ENCODE measurements at regions not wholly inside any gene's neighbourhood (a gene's known extent, or its start where the extent isn't known, plus 50 kb on each side); places are given as distances from the start of the nearest gene placed in this dataset.
"Not testable (repeated sequence)": the region's sequence is repeated elsewhere in the genome, so short reads cannot be mapped to it uniquely, and the experiment has no call there.

DNA sequence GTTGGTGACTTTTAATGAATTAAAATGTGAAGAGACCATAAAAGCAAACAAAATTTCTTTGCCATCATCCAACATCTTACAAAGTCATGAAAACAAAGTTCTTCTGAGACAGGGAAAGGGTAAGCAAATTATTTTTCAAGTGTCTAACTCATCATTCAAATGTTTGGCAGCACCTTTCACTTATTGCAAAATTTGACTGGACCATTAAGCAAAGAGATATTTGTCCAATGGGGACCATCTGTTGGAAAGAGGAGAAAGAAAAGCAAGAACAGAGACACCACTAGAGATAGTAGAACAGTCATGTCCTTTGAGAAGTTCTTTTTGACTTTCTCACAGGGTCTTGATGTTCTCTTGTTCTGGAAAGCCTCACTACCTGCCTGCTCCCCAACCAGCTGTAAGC lies 330.1 kb downstream of the PAPSS1 start:
- no peak for DNase-seq

GRCh38 chr4:107388736-107389274 lies 331.2 kb downstream of the PAPSS1 start:
- no peak for DNase-seq

DNA sequence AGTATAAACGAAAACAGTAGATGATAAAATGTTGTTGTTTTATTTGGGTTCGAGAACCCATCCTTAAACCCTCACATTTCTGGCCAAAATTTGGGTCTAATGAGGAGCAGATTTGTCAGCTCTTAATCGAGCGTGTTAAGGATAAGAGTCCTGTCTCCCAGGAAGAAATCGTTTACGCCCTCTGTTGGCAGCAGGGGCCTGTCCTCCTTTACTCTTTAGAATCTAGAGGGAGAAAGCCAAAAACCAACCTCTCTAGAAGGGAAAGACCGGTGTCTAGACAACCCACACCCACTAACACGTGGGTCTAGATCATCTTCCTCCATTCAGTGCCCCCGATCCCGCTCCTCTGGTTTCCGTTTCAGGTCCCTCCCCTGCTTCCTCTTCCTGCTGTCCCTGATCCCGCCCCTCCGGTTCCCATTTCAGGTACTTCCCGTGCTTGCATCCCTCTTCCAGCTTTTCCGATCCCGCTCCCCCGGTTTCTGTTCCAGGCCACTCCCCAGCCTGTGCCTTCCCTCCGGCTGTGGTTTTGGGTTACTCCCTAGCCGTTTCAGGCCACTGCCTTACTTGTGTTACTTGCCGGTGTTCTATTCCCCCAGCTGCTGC lies 339.1 kb downstream of the PAPSS1 start:
- DNase-seq = no peak

- DNase-seq = no peak
Measured at GRCh38 chr4:107380190-107380589, 339.8 kb downstream of the PAPSS1 start.

DNA sequence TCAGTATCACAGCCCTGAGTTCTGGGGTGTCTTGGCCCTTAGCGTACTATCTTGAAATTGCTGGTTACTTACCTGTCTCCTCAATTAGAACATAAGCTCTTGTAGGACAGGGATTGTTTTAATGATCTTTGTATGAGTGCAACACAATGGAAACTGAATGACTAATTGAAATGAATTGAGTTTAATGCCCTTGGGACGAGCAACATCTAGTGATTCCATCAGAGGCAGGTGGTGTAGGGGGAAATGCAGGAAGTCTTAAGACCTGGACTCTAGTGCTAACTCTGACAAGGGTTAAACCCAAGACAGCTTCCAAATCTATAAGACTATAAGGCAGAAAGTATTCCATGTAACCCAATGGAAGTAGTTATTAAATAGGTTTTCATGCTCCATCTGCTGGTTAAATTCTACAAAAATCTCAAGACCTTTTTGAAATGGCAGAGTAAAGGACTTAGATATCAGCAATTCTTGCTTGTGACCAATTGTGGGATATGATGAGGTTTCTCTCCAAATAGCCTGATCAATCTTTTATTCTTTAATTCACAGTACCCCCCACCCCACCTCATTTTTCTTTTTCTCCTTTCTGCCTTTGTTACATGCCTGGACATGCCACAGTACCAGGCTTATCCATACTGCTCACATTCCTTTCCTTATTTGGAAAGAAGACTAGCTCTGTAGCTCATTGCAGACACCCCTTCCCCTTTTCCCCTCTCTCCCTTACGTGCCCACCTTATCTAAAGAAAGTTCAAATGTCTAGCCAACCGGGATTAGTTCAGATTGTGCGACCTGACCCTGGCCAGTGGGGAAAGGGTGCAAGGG lies 340.8 kb downstream of the PAPSS1 start:
- DNase-seq = no peak

- DNase-seq = no peak
Measured at GRCh38 chr4:107376293-107376692, 340.2 kb upstream of the DKK2 start.

DNA sequence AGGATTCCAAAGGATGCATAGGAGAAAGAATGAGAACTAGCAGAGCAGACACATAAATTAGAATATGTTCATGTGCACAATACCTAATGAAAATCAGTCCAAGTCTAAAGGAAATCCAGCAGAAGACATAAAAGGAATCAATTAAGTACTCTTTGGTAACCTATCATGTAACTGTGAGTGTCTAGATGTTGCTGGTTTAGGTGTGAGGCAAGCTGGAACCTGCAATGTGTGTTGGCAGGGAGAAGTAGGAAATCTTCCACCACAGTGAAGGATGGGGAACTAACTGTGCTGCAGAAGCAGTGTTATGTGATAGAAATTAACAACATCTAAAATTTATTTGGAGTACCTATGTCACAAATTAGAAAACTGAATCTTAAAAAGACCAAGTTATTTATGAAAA lies 330.8 kb upstream of the DKK2 start:
- no peak for DNase-seq

- DNase-seq = no peak
Measured at GRCh38 chr4:107366016-107366735, 330.1 kb upstream of the DKK2 start.

DNA sequence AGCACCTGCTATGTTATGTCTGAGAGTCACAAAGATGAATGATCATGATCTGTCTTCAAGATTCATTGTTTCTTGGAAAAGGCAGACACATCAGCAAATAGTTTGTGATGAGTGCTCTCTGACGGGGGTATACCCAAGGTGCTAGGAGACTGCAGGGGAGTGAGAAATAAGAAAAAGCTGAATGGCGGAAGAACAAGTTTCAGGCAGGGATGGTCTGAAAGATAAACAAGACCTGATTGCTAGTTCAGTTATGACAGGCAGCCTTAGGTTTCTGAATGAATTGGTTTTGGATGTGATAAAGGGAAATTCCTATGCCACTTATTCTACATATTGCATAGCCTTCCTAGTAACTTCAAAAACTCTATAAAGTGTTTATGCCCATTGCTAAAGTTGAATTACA lies 327.0 kb upstream of the DKK2 start:
- no peak for DNase-seq

- no peak for DNase-seq
Measured at GRCh38 chr4:107359208-107359607, 323.1 kb upstream of the DKK2 start.

DNA sequence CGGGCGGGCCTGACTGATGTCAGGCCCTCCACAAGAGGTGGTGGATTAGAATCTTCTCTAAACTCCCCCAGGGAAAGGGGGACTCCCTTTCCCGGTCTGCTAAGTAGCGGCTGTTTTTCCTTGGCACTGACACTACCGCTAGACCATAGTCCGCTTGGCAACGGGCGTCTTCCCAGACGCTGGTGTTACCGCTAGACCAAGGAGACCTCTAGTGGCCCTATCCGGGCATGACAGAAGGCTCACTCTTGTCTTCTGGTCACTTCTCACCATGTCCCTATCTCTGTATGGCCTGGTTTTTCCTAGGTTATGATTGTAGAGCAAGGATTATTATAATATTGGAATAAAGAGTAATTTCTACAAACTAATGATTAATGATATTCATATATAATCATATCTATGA lies 318.2 kb upstream of the DKK2 start:
- DNase-seq = not testable (repeated sequence)

GRCh38 chr4:107351196-107351595 lies 315.1 kb upstream of the DKK2 start:
- DNase-seq = no peak

DNA sequence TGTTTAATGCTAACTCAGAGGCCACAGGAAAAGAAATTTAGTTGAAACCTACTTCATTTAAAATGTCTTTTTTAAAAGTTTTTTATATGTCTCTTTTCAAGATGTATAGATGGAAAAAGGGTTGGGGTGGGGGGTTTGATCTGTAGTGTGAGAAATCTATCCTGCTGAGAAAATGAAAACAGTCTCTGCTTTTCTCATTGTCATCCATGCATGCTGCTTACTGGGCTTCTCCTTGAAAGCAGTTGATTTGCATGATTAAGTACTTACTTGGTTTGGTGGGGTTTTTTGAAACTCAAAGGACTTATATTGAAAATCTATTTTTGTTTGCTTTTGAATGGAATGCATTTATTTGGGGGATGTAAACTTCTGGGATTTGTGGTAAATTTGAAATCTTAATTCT lies 313.6 kb upstream of the DKK2 start:
- no peak for DNase-seq

DNA sequence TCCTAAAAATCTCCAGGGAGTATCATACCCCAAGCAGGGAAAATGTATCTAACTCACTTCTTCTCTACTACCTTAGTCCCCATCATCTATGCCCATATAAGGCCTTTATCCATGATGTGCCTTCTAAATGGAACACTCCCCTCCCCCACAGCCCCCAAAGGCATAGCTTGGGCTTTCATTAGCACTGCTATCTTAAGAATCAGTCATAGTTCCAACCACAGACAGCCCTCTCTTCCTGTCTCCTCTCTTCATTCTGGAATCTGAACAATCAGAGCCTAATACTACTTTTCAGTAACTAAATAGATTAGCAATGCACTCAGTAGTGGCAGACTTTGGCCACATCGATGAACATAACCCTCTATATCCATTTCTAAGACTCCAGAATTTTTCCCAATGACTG lies 313.2 kb upstream of the DKK2 start:
- DNase-seq = no peak

- DNase-seq = no peak
Measured at GRCh38 chr4:107348188-107349050, 312.3 kb upstream of the DKK2 start.

GRCh38 chr4:107333518-107333917 lies 297.4 kb upstream of the DKK2 start:
- no peak for DNase-seq

DNA sequence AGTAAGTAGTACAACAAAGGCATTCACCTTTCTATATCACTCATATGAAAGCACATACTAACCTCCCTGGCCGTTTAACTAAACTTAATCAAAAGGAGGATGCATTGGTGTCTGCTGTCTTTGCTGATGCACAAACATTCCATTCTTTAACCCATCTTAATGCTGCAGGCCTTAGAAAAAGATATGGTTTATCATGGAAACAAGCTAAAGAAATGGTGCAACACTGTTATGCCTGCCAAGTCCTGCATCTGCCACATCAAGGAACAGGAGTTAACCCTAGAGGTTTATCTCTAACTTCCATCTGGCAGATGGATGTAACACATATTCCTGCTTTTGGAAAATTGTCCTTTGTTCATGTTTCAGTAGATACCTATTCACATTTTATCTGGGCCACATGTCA lies 296.5 kb upstream of the DKK2 start:
- not testable (repeated sequence) for DNase-seq

- no peak for DNase-seq
Measured at GRCh38 chr4:107330916-107331315, 294.8 kb upstream of the DKK2 start.

- no peak for DNase-seq
Measured at GRCh38 chr4:107319386-107319785, 283.3 kb upstream of the DKK2 start.

DNA sequence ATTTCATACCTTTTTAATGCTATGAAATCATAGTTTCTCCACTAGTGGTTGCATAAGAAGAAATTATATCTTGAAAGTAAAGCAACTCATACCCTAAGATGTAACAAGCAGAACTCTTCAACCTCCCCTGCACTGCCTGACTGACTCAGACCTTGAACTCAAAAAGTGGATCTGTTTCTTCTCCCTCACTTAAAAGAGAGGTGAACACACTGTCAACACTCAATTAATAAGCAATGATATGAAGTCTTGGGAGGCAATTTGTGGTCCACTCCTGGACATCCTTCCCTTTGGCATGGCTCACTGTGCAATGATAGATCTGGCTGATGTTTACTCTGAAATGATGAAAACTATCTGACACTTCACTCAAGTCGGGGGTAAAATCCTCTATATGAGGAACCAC lies 282.0 kb upstream of the DKK2 start:
- no peak for DNase-seq

DNA sequence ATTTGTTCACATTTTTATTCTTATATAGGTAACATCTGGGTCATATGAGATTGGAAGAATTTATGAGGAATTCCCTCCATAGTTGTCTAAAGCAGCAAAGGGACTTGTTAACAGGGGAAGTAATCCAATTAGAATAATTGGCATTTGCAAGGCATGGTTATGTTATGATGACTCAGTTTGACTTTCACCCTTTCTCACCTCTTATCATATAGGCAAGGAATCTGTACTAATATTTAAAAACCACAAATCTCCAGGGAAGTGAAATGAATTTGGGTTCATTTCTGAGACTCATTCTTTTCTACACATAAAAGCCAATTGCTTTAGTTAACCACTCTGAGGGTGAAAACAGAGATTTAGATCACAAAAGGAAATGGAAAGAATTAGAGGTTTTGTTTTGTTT lies 281.5 kb upstream of the DKK2 start:
- no peak for DNase-seq

DNA sequence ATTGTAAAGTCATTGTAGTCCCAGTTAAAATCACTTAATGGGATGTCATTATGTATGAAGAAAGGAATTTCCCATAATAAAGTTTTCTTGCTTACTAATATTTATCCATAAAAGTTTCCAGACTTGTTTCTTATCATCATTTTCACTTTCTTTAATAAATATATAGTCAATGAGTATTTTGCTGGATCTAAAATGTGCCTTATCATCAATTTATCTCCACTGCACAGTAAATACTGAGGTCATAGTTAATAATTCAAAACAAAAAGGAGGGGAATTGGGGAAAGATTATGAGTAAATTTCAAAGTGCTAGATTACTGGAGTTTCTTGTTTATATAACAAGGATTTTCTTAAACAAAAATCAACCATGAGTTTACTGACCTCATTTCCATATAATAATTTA lies 279.5 kb upstream of the DKK2 start:
- DNase-seq = no peak

DNA sequence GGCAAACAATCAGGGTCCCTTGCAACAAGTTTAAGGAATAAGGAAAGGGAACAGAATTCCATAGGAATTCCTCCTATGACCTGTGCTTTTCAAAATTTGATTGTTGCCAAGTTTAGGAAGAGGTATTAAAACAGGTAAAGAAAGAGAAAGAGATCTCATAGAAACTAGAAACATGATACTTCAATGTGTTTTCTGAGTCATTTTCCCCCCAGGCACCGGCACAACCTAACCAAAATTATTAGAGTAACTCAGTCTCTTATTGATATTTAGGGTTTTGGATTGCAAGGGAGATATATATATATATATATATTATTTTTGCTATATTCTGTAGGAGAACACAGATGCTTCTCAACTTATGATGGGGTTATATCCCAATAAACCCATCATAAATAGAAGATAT lies 278.0 kb upstream of the DKK2 start:
- no peak for DNase-seq
